ENCODE measurements at regions not wholly inside any gene's neighbourhood (a gene's known extent, or its start where the extent isn't known, plus 50 kb on each side); places are given as distances from the start of the nearest gene placed in this dataset.

- TF ChIP-seq CTCF (IDR thresholded peaks at IDR 0.05; ENCODE audit: low read depth, low read length, missing input control) = no peak
- TF ChIP-seq YY1 (IDR thresholded peaks at IDR 0.05) = no peak
- no peak for TF ChIP-seq FOXA1 (IDR thresholded peaks at IDR 0.05)
- no peak for TF ChIP-seq HNF4G (IDR thresholded peaks at IDR 0.05)
- TF ChIP-seq NR2F2 (IDR thresholded peaks at IDR 0.05) = no peak
- TF ChIP-seq, protein P1, sequence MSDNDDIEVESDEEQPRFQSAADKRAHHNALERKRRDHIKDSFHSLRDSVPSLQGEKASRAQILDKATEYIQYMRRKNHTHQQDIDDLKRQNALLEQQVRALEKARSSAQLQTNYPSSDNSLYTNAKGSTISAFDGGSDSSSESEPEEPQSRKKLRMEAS (IDR thresholded peaks at IDR 0.05) = no peak
These were observed 647.1 kb upstream of the MIR17HG start for GRCh38 chr13:90700340-90700739.

Measured in liver (tissue), 3 donors.